ENCODE measurements at regions not wholly inside any gene's neighbourhood (a gene's known extent, or its start where the extent isn't known, plus 50 kb on each side); places are given as distances from the start of the nearest gene placed in this dataset.
A peak's percentile ranks its signal among the peaks of the same experiment; 100 is the strongest.

- Histone ChIP-seq H3K27ac (no peak overlapping the region), H3K27me3 (peaks cover 18% of the 10 kb centered on the region), H3K4me3 (ENCODE audit: low read depth in 1 of 2, low read length in 1 of 2) (no peak overlapping the region), H3K36me3 (no peaks in the 10 kb centered on the region), H3K9me3 (no peaks in the 10 kb centered on the region), H3K4me1 (ENCODE audit: control insufficient read depth in 1 of 2, insufficient read depth in 1 of 2, low read depth in 1 of 2, low read length in 1 of 2) (no peaks in the 10 kb centered on the region)
- no peak for TF ChIP-seq CTCF (IDR thresholded peaks at IDR 0.05)
Measured at GRCh38 chr11:32171445-32171844, 80.6 kb downstream of the RCN1 start.

- Histone ChIP-seq H3K4me1 (ENCODE audit: control insufficient read depth in 1 of 2, insufficient read depth in 1 of 2, low read depth in 1 of 2, low read length in 1 of 2) (no peaks in the 10 kb centered on the region), H3K4me3 (ENCODE audit: low read depth in 1 of 2, low read length in 1 of 2) (no peak overlapping the region), H3K9me3 (no peaks in the 10 kb centered on the region), H3K27ac (no peak overlapping the region), H3K36me3 (no peaks in the 10 kb centered on the region), H3K27me3 (peaks cover 18% of the 10 kb centered on the region)
- TF ChIP-seq CTCF (IDR thresholded peaks at IDR 0.05), result no peak
Measured at GRCh38 chr11:32172041-32172847, 81.4 kb downstream of the RCN1 start.

DNA sequence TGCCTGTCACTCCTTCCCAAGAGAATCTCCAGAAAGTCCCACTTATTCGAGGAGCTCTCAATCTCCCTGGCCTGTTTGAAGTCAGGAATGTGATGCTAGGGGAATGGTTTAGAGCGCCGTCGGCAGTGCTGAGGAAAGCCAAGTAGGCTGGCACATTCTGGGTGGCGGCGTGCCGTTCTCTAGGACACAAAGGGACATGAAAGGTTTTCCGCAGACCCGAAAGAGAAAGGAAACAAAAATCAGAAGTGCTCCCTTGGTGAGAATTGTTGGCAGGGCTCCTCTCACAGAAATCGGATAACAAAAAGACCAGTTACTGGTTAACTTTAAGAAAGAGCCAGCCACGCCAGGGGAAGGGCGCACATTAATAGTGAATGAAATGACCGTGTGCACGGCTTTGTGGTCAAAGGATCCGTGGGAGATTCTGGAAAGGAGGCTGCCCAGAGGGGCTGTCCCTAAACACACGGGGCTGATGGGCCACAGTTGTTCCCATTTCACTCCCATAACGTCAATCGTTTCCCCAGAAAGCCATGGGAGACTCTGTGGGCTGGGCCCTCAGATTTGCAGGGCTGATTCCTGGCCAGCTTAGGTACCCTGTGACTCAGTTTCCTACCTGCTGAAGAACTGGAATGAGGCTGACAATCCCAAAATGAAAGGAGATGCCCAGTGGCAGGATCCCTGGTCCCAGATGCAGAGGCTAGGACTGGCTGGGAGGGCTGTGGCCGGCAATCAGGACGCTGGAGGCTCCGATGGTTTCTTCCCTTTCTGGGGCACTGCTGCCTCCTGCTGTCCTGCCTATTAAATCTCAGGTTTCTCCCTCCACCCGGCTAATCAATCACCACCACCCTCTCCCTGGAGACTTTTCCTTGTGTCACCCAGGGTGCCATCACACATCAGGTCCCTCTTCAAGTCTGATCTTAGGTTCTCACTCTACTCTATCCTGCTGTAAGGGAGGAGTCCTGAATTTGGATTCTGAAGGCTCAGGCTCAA, 82.3 kb downstream of the RCN1 start:
- TF ChIP-seq CTCF (IDR thresholded peaks at IDR 0.05), result no peak
- peaks cover 18% of the 10 kb centered on the region for H3K27me3 ChIP-seq
- no peaks in the 10 kb centered on the region for H3K4me1 ChIP-seq (ENCODE audit: control insufficient read depth in 1 of 2, insufficient read depth in 1 of 2, low read depth in 1 of 2, low read length in 1 of 2)
- H3K27ac ChIP-seq, result no peak overlapping the region
- H3K4me3 ChIP-seq (ENCODE audit: low read depth in 1 of 2, low read length in 1 of 2), result no peak overlapping the region
- no peaks in the 10 kb centered on the region for H3K36me3 ChIP-seq
- H3K9me3 ChIP-seq, result no peaks in the 10 kb centered on the region

DNA sequence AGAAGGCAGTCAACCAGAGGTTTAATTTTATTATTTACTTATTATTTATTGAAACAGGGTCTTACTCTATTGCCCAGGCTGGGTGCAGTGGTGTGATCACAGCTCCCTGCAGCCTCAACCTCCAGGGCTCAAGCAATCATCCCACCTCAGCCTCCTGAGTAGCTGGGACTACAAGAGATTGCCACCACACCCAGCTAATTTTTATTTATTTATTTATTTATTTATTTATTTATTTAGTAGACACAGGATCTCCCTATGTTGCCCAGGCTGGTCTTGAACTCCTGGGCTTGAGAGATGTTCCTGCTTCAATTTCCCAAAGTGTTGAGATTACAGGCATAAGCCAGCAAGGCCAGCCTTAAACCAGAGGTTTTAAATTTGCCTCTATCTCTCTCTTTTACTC, 83.1 kb downstream of the RCN1 start:
- no peak for TF ChIP-seq CTCF (IDR thresholded peaks at IDR 0.05)
- H3K27ac ChIP-seq, result no peak overlapping the region

GRCh38 chr11:32176223-32176934, 85.5 kb downstream of the RCN1 start:
- Histone ChIP-seq H3K4me3 (ENCODE audit: low read depth in 1 of 2, low read length in 1 of 2) (no peak overlapping the region), H3K27me3 (peaks cover 18% of the 10 kb centered on the region), H3K4me1 (ENCODE audit: control insufficient read depth in 1 of 2, insufficient read depth in 1 of 2, low read depth in 1 of 2, low read length in 1 of 2) (no peaks in the 10 kb centered on the region), H3K36me3 (no peaks in the 10 kb centered on the region), H3K27ac (no peak overlapping the region), H3K9me3 (no peaks in the 10 kb centered on the region)
- TF ChIP-seq CTCF (IDR thresholded peaks at IDR 0.05), result peak; percentile 54

More for the DNA sequence above, 83.1 kb downstream of the RCN1 start:
- H3K36me3 ChIP-seq, result no peaks in the 10 kb centered on the region
- H3K9me3 ChIP-seq, result no peaks in the 10 kb centered on the region
- H3K4me1 ChIP-seq (ENCODE audit: control insufficient read depth in 1 of 2, insufficient read depth in 1 of 2, low read depth in 1 of 2, low read length in 1 of 2), result no peaks in the 10 kb centered on the region
- H3K4me3 ChIP-seq (ENCODE audit: low read depth in 1 of 2, low read length in 1 of 2), result no peak overlapping the region
- H3K27me3 ChIP-seq, result peaks cover 18% of the 10 kb centered on the region
